B cell (primary cell): ENCODE measurements at regions not wholly inside any gene's neighbourhood (a gene's known extent, or its start where the extent isn't known, plus 50 kb on each side); places are given as distances from the start of the nearest gene placed in this dataset.

Source experiments
- EZH2 ChIP-seq: IDR thresholded peaks from 2 replicates; pipeline ENCODE4 v1.6.1; 2012; ENCODE audit warnings: borderline replicate concordance, low read depth, mild to moderate bottlenecking, moderate library complexity, low read length; ENCODE audit not compliant: insufficient read depth, poor library complexity, severe bottlenecking
- TF ChIP-seq, protein P1 (sequence below): fragments of 200-600 bp; IDR thresholded peaks from one replicate; pipeline ENCODE4 v1.8.0; 2022; ENCODE audit warnings: antibody characterized with exemption, mild to moderate bottlenecking

DNA sequence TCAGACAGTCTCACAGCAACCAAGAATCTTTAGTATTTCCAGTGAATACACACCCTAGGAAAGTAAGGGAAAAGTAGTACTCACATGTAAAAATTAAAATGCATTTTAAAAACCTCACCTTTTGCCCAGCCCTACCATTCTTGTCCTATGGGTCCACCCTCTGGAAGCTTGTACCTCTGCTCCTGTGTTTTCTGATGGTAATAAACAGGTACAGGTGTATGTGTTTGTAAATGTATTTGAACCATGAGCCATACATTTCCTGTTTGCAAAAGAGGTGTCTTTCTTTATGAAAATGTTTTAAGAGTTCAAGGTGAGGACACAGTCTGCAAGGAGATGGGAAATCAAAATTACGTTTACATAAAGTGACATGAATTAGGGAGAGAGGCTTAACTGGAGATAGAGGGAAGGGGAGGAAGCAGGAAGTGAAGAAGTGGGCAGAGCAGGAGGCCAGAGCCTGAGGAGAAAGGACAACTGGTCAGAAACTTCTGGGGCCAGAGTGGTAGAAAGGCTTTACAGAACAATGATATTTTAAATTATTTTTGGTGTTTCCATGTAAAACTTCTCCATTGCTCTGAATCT is 52.0 kb upstream of the IVNS1ABP start:
- TF ChIP-seq EZH2 = no peak
- TF ChIP-seq, protein P1, sequence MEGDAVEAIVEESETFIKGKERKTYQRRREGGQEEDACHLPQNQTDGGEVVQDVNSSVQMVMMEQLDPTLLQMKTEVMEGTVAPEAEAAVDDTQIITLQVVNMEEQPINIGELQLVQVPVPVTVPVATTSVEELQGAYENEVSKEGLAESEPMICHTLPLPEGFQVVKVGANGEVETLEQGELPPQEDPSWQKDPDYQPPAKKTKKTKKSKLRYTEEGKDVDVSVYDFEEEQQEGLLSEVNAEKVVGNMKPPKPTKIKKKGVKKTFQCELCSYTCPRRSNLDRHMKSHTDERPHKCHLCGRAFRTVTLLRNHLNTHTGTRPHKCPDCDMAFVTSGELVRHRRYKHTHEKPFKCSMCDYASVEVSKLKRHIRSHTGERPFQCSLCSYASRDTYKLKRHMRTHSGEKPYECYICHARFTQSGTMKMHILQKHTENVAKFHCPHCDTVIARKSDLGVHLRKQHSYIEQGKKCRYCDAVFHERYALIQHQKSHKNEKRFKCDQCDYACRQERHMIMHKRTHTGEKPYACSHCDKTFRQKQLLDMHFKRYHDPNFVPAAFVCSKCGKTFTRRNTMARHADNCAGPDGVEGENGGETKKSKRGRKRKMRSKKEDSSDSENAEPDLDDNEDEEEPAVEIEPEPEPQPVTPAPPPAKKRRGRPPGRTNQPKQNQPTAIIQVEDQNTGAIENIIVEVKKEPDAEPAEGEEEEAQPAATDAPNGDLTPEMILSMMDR = no peak
